Stimulated activated naive B cell treated with anti-CD40 and anti-IgM and Interleukin-4, amounts not matched to agents 10 μg/mL and 1 μg/mL and 100 μg/mL, for 72 hours (primary cell): ENCODE measurements at regions not wholly inside any gene's neighbourhood (a gene's known extent, or its start where the extent isn't known, plus 50 kb on each side); places are given as distances from the start of the nearest gene placed in this dataset.
"Not testable (repeated sequence)": the region's sequence is repeated elsewhere in the genome, so short reads cannot be mapped to it uniquely, and the experiment has no call there.

Experiments
- ATAC-seq, 2 donors: fragments of 150-1000 bp; cut with Tn5 transposase; replicated peaks; 2 replicates each; pipeline ENCODE4 v1.10.0; 2021; ENCODE audit warnings: moderate library complexity in 1 of 2
- DNase-seq: peaks from one replicate; pipeline ENCODE4 v3.0.0; 2021
- H3K27ac Mint-ChIP-seq: one replicate; pipeline ENCODE4 v1.8.0; 2022; ENCODE audit warnings: mild to moderate bottlenecking, mixed read lengths
- H3K27me3 Mint-ChIP-seq, 2 donors: one replicate each; pipeline ENCODE4 v1.8.0; 2022; ENCODE audit warnings: mixed read lengths in 2 of 2
- H3K36me3 Mint-ChIP-seq, 2 donors: one replicate each; pipeline ENCODE4 v1.8.0; 2022; ENCODE audit warnings: mixed read lengths in 2 of 2, mild to moderate bottlenecking in 1 of 2
- H3K4me1 Mint-ChIP-seq, 2 donors: one replicate each; pipeline ENCODE4 v1.8.0; 2022; ENCODE audit warnings: mixed read lengths in 2 of 2, mild to moderate bottlenecking in 1 of 2
- H3K4me3 Mint-ChIP-seq, 2 donors: one replicate each; pipeline ENCODE4 v1.8.0; 2022; ENCODE audit warnings: mild to moderate bottlenecking in 2 of 2, mixed read lengths in 2 of 2, moderate library complexity in 1 of 2
- H3K9me3 Mint-ChIP-seq, 2 donors: one replicate each; pipeline ENCODE4 v1.8.0; 2022; ENCODE audit warnings: mixed read lengths in 2 of 2, mild to moderate bottlenecking in 1 of 2

DNA sequence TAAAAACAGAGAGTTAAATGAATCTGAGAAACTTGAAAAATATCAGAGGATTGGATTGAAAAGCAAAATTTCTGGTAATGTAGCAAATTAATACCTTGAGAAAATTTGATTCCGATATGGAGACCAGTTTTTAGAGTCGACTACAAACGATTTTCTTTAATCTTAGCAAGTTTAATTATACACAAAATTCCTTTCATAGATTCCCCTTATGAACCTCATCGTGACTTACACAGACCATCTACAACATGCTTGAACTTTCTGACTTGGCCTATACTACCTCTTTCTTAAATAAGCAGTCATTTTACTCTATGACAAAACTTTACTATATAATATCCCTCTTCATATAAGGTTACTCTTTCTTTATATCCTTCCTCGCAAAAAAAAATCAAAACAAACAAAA lies 769.6 kb upstream of the CRIM1 start:
- Mint-ChIP-seq H3K27me3 (no peaks in the 10 kb centered on the region), H3K27ac (no peak overlapping the region), H3K36me3 (no peaks in the 10 kb centered on the region), H3K4me3 (no peak overlapping the region), H3K9me3 (peaks cover 12 to 15% of the 10 kb centered on the region in 2 donors), H3K4me1 (no peaks in the 10 kb centered on the region)
- ATAC-seq, result no peak
- DNase-seq, result no peak

DNA sequence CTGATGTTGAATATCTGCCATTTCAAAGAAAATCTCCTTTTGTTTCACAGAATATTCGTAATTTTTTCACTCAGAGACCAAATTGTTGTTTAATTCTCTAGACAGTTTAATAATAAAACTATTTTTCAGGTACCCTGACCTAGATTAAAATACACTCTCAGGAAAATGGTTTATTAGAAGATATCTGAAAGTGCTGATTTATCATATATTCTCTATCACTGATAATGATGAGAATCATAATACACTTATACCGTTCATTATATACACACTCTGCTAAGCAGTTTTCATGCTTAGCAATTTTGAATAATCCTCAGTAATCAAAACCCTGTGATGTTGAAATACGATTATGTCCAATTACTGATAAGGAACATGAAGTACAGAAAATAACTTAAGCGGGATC lies 772.9 kb upstream of the CRIM1 start:
- no peak overlapping the region for H3K4me3 Mint-ChIP-seq
- no peaks in the 10 kb centered on the region for H3K4me1 Mint-ChIP-seq
- H3K9me3 Mint-ChIP-seq, result peaks cover 10 to 13% of the 10 kb centered on the region in 2 donors
- DNase-seq (no peak), ATAC-seq (no peak)
- no peaks in the 10 kb centered on the region for H3K36me3 Mint-ChIP-seq
- no peaks in the 10 kb centered on the region for H3K27me3 Mint-ChIP-seq
- H3K27ac Mint-ChIP-seq, result no peak overlapping the region

DNA sequence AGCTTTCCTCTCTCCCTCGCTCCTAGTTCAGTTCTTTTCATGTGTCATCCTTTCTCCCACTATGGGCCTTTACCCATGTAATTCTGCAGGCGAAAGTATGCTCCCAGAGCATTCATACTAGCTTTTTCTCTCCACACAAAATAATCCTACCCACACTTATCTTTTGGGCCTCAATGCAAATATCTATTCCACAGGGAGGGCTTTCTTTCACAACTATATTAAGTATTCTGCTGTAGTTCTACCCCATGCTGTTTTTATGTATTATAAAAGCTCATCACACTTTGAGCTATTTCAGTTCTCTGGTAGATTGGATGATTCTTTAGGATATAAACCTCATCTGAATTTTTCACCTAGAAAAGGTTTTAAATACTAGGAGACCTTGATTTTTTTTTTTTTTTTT lies 774.6 kb upstream of the CRIM1 start:
- H3K27me3 Mint-ChIP-seq, result no peaks in the 10 kb centered on the region

DNA sequence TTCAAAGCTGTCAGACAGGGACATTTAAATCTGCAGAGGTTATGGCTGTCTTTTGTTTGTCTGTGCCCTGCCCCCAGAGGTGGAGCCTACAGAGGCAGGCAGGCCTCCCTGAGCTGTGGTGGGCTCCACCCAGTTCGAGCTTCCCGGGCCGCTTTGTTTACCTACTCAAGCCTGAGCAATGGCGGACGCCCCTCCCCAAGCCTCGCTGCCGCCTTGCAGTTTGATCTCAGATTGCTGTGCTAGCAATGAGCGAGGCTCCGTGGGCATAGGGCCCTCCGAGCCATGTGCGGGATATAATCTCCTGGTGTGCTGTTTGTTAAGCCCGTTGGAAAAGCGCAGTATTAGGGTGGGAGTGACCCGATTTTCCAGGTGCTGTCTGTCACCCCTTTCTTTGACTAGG lies 787.0 kb upstream of the CRIM1 start:
- H3K27ac Mint-ChIP-seq, ATAC-seq, H3K36me3 Mint-ChIP-seq, H3K4me3 Mint-ChIP-seq, H3K4me1 Mint-ChIP-seq, DNase-seq, H3K9me3 Mint-ChIP-seq, H3K27me3 Mint-ChIP-seq: not testable (repeated sequence)

More for the DNA sequence above, 774.6 kb upstream of the CRIM1 start:
- Mint-ChIP-seq H3K4me1 (no peaks in the 10 kb centered on the region), H3K4me3 (no peak overlapping the region), H3K9me3 (peaks cover 2 to 8% of the 10 kb centered on the region in 2 donors), H3K27ac (no peak overlapping the region), H3K36me3 (no peaks in the 10 kb centered on the region)
- ATAC-seq (no peak), DNase-seq (no peak)

DNA sequence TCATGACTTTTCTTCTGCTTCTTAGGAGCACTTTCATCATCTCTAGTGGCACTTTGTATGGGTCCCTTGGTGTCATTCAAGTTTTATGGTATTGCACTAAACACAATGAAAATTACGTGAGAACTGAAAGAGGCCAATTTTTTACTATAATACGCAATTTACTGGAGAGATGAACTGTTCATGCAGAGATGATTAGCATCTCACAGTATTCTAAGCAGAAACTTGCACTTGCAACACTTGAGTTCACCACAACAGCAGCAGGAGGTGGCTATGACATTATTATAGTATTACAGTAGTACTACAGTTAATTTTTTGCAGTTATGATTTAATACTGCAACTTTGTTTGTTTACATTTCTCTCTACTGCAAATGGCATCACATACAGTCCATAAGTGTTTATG lies 793.1 kb upstream of the CRIM1 start:
- Mint-ChIP-seq H3K9me3 (peaks cover 0 to 1% of the 10 kb centered on the region in 2 donors), H3K27me3 (no peaks in the 10 kb centered on the region), H3K4me1 (no peaks in the 10 kb centered on the region), H3K4me3 (no peak overlapping the region), H3K27ac (no peak overlapping the region), H3K36me3 (no peaks in the 10 kb centered on the region)
- DNase-seq (no peak), ATAC-seq (no peak)

DNA sequence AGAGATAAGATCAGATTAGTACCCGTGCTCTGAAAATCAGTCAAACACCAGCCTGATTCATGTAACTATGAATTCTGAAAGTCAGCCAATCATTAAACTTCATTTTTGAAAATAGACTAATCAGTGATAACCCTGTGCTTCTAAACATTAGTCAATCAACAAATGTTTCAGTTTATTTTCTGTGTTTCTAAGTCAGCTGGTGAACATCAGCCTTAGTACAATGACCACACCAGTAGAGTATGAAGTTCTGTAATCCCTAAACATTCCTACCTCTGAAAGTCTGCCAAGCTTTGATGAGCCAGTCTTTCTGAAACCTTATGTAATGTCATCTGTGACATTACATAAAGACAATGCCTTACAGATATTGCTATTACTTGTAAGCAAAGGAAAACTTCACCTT lies 807.4 kb upstream of the CRIM1 start:
- ATAC-seq, result no peak
- H3K36me3 Mint-ChIP-seq, result no peaks in the 10 kb centered on the region
- peaks cover 2 to 4% of the 10 kb centered on the region in 2 donors for H3K9me3 Mint-ChIP-seq

DNA sequence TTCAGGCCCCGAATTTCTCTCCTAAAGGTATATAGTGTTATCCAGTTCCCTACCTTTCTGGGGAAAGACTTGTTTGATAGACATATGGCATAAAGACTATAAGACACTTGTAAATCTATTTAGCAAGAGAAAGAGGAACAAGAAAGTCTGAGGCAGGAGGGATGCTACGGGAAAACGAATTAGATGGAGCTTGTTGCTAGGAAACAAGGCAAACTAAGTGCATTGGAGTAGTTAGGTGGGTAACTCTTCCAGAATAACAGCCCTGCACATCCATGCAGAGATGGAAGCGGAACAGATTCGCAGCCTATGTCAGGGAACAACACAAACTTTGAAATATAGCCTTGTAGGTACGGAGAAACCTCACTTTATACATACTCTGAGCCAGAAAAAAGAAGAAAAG lies 810.3 kb upstream of the CRIM1 start:
- Mint-ChIP-seq H3K27ac (no peak overlapping the region), H3K27me3 (no peaks in the 10 kb centered on the region), H3K4me1 (no peaks in the 10 kb centered on the region), H3K9me3 (peaks cover 2 to 4% of the 10 kb centered on the region in 2 donors), H3K36me3 (no peaks in the 10 kb centered on the region), H3K4me3 (no peak overlapping the region)
- DNase-seq (no peak), ATAC-seq (no peak)

More for the DNA sequence above, 807.4 kb upstream of the CRIM1 start:
- H3K27me3 Mint-ChIP-seq, result no peaks in the 10 kb centered on the region
- no peak overlapping the region for H3K4me3 Mint-ChIP-seq
- no peak for DNase-seq
- no peaks in the 10 kb centered on the region for H3K4me1 Mint-ChIP-seq
- H3K27ac Mint-ChIP-seq, result no peak overlapping the region

DNA sequence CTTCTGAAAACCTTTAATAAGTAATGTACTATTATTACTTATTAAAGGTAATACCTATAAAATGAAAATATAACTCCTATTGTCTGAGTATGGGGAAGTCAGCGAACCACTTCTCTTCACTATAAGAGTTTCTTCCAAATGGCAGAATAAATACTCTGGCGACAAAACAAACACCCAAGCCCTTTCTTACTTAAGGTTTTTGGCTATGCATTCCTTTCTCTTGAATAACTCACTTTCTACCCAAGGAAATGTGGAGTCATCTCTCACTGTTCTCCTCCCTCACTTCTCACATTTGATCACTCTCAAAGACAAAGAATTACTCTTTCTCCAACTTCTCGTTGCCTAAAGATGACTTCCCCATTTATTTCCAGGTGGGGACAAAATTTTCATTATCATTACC lies 816.8 kb upstream of the CRIM1 start:
- no peak overlapping the region for H3K27ac Mint-ChIP-seq
- H3K4me3 Mint-ChIP-seq, result no peak overlapping the region
- no peaks in the 10 kb centered on the region for H3K4me1 Mint-ChIP-seq
- no peaks in the 10 kb centered on the region for H3K27me3 Mint-ChIP-seq
- no peak for DNase-seq
- ATAC-seq, result no peak
- no peaks in the 10 kb centered on the region for H3K36me3 Mint-ChIP-seq
- peaks cover 3 to 4% of the 10 kb centered on the region in 2 donors for H3K9me3 Mint-ChIP-seq

DNA sequence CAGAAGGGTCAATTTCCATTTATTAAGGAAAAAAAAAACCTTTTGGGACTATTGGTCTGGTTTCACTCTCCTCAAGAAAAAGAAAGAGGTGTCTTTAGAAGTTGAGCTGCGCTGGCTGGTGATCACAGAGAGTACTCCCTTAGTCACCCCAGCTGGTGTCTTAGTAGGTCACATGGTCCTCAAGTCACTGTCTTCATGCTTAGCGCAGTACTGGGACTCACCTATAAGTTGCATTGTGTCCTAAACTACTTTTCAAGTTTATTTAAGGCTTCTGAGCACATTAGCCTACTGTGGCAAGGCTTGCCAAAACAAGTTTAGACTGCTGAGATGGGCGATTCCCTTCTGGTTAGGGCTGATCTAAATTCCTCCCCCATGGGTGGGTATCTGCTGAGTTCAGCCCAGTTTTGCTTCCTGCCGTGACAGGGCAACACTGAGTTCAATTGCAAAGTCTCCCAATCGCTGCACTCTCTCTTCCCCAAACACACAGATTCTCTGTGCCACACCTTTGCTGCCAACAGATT lies 824.9 kb upstream of the CRIM1 start:
- no peak overlapping the region for H3K27ac Mint-ChIP-seq
- no peak overlapping the region for H3K4me3 Mint-ChIP-seq
- H3K9me3 Mint-ChIP-seq, result peaks cover 3 to 6% of the 10 kb centered on the region in 2 donors
- no peaks in the 10 kb centered on the region for H3K27me3 Mint-ChIP-seq
- no peaks in the 10 kb centered on the region for H3K4me1 Mint-ChIP-seq
- ATAC-seq (peak in 1 of 2 donors; percentile 14), DNase-seq (no peak)
- H3K36me3 Mint-ChIP-seq, result no peaks in the 10 kb centered on the region

DNA sequence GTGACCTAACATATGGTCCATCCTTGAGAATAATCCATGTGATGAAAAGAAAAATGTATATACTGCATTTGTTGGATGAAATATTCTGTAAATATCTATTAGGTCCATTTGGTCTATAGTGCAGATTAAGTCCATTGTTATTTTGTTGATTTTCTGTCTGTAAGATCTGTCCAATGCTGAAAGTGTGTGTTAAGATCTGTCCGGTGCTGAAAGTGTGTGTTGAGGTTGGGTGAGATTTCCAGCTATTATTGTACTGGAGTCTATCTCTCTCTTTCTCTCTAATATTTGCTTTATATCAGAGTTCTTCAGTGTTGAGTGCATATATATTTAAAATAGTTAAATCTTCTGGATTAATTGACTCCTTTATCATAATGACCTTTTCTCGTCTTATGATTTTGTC lies 828.8 kb upstream of the CRIM1 start:
- Mint-ChIP-seq H3K27me3 (no peaks in the 10 kb centered on the region), H3K9me3 (peaks cover 12% of the 10 kb centered on the region in 2 donors), H3K27ac (no peak overlapping the region), H3K4me1 (no peaks in the 10 kb centered on the region), H3K4me3 (no peak overlapping the region), H3K36me3 (no peaks in the 10 kb centered on the region)
- ATAC-seq, result no peak
- no peak for DNase-seq

DNA sequence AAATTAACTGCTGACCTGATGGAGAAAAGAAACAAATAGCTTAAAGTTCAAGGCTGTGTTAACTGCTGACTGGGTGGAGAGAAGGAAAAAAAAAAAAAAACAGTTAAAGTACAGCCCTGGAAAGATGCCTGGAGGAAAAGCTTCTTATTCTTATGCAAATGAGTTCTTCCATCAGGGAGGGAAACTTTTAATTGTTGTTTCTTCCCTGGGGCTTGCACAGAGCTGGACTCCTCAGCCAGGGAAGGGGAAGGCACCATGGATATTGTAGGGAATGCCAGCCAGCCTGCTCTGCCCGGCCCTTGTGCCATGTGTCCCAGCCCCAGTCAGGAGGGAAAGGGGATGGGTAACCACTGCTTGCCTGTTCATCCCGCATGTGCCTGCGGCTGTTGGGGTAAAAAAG lies 833.1 kb upstream of the CRIM1 start:
- ATAC-seq, result no peak
- no peaks in the 10 kb centered on the region for H3K27me3 Mint-ChIP-seq
- H3K4me1 Mint-ChIP-seq, result no peaks in the 10 kb centered on the region
- no peak overlapping the region for H3K4me3 Mint-ChIP-seq
- no peak for DNase-seq
- H3K27ac Mint-ChIP-seq, result no peak overlapping the region
- H3K9me3 Mint-ChIP-seq, result peaks cover 9 to 12% of the 10 kb centered on the region in 2 donors
- no peaks in the 10 kb centered on the region for H3K36me3 Mint-ChIP-seq

DNA sequence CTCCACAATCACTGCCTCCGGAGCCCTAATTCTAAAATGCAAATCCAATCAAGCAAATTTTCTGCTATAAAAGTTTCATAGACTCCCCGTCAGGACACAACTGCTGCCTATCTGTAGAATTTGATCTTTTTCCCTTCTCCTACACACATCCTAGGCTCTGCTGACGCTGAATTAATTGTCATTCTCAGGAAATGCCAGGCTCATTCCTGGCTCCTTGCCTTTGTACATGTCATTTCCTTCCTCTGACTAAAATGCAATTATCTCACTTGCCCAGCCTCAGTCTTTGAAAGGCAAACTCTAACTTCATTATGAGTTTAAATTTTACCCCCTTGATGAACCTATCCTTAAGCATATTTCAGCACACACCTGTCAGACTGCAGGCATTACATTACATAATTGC lies 844.9 kb upstream of the CRIM1 start:
- Mint-ChIP-seq H3K4me3 (no peak overlapping the region), H3K9me3 (peaks cover 9 to 14% of the 10 kb centered on the region in 2 donors), H3K27ac (no peak overlapping the region), H3K36me3 (no peaks in the 10 kb centered on the region), H3K4me1 (no peaks in the 10 kb centered on the region), H3K27me3 (no peaks in the 10 kb centered on the region)
- ATAC-seq (no peak), DNase-seq (no peak)

DNA sequence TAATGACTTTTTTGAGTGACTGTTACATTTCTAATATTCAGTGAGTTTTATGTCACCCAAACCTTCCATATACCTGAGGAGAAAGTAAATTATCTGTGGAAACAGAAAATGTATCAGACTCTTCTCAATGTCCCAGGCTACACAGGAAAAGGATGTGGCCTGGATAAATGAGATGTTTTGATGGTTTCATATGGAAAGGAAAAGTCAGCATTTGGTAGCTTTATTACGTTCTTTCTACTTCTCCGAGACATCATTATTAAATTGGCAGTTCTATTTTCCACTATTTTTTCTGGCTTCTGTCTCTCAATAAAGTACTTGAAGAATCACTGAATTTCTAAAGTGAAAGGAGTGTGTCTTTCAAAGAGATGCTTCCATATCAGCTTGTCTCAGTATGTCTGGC lies 847.0 kb upstream of the CRIM1 start:
- Mint-ChIP-seq H3K36me3 (no peaks in the 10 kb centered on the region), H3K9me3 (peaks cover 9 to 12% of the 10 kb centered on the region in 2 donors), H3K27me3 (no peaks in the 10 kb centered on the region), H3K4me1 (no peaks in the 10 kb centered on the region), H3K4me3 (no peak overlapping the region), H3K27ac (no peak overlapping the region)
- no peak for ATAC-seq
- no peak for DNase-seq

DNA sequence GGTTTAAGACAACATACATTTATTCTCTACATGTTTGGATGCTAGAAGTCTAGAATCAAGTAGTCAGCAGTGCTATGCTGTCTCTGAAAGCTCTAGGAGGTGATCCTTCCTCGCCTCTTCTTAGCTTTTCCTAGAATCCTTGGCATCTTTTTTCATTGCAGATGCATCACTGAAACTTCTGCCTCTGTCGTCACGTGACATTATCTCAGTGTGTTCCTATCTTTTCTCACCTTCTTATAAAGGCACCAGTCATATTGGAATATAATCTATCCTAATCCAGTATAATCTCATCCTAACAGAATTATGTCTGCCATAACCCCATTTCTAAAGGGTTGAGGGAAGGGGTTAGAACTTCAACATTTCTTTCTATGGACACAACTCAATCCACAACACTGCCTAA lies 851.2 kb upstream of the CRIM1 start:
- no peak overlapping the region for H3K27ac Mint-ChIP-seq
- H3K27me3 Mint-ChIP-seq, result no peaks in the 10 kb centered on the region
- no peak for ATAC-seq
- H3K9me3 Mint-ChIP-seq, result peaks cover 0 to 2% of the 10 kb centered on the region in 2 donors
- no peak for DNase-seq
- no peaks in the 10 kb centered on the region for H3K4me1 Mint-ChIP-seq
- H3K4me3 Mint-ChIP-seq, result no peak overlapping the region
- H3K36me3 Mint-ChIP-seq, result no peaks in the 10 kb centered on the region

DNA sequence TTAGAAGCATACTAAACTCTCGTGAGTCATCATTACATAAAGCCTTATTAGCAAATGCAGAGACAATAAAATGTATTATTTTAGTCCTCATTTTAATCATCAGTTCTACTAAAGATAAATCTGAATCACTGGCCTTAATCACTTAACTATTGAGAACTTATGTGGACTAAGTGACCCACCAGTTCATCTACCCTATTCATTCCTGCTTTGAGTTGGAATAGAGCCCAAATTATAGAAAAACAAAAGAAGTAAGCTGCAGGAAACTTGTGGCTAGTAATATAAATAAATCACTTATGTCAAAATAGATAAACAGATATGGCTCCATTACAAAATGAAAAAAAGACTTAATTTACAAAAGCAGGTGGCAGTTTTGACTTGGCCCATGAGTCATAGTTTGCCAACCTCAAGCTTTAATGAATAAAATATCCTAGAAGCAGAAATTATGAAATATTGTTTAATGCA lies 851.8 kb upstream of the CRIM1 start:
- peaks cover 0 to 3% of the 10 kb centered on the region in 2 donors for H3K9me3 Mint-ChIP-seq
- no peak overlapping the region for H3K27ac Mint-ChIP-seq
- H3K4me3 Mint-ChIP-seq, result no peak overlapping the region
- H3K36me3 Mint-ChIP-seq, result no peaks in the 10 kb centered on the region
- H3K4me1 Mint-ChIP-seq, result no peaks in the 10 kb centered on the region
- DNase-seq (no peak), ATAC-seq (no peak)
- no peaks in the 10 kb centered on the region for H3K27me3 Mint-ChIP-seq

DNA sequence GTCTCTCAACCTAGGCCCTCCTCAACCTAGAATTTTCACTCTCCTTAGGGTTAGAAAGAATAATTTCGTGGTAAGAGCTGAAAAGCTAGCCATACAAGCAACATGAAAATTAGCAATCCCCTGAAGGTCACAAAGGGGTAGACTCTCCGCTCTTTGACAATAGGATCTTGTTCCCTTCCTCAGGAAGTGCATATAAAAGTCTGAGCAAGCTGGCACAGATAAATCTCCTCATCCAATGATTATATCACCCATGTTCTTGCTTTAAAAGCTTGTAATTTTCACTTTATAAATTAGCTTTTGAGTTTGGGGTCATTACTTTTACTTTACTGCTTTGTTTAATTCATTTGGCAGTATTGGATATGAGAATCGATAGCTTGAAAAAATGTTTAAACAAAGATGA lies 852.3 kb upstream of the CRIM1 start:
- DNase-seq (no peak), ATAC-seq (no peak)
- H3K36me3 Mint-ChIP-seq, result no peaks in the 10 kb centered on the region
- H3K27ac Mint-ChIP-seq, result no peak overlapping the region
- no peak overlapping the region for H3K4me3 Mint-ChIP-seq
- H3K9me3 Mint-ChIP-seq, result peaks cover 0 to 3% of the 10 kb centered on the region in 2 donors
- H3K4me1 Mint-ChIP-seq, result no peaks in the 10 kb centered on the region
- no peaks in the 10 kb centered on the region for H3K27me3 Mint-ChIP-seq
